OCI-LY7 (cell line): ENCODE measurements at regions not wholly inside any gene's neighbourhood (a gene's known extent, or its start where the extent isn't known, plus 50 kb on each side); places are given as distances from the start of the nearest gene placed in this dataset.

Source experiments
- EZH2phosphoT487 ChIP-seq: fragments of 200-600 bp; sonication (generic); IDR thresholded peaks from 2 replicates; pipeline ENCODE4 v1.6.1; 2018; ENCODE audit warnings: low read depth, borderline replicate concordance, mild to moderate bottlenecking, mixed run types, antibody characterized with exemption, low read length, moderate library complexity, mixed read lengths
- TF ChIP-seq, protein P1 (sequence below): fragments of 200-600 bp; sonication (generic); conservative IDR thresholded peaks from 2 replicates; pipeline ENCODE4 v1.5.1; 2014; ENCODE audit warnings: mild to moderate bottlenecking, antibody characterized with exemption, low read length, moderate library complexity, mixed read lengths

DNA sequence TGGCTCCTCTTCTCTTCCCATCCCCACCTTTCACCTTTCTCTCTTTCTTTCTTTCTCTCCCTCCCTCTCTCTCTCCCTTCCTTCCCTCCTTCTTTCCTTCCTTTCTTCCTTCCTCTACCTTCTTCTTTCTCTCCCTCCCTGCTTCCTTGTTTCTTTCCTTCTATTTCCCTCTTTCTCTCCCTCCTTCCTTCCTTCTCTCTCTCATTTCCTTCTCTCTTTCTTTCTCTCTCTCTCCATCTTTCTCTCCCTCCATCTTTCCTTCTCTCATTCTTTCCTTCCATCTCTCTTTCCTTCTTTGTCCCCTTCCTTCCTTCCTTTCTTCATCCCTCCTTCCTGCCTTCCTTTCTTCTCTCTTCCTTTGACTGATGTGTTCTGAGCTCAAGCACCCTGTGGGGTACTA, 1467.0 kb upstream of the DEFB115 start:
- TF ChIP-seq, protein P1, sequence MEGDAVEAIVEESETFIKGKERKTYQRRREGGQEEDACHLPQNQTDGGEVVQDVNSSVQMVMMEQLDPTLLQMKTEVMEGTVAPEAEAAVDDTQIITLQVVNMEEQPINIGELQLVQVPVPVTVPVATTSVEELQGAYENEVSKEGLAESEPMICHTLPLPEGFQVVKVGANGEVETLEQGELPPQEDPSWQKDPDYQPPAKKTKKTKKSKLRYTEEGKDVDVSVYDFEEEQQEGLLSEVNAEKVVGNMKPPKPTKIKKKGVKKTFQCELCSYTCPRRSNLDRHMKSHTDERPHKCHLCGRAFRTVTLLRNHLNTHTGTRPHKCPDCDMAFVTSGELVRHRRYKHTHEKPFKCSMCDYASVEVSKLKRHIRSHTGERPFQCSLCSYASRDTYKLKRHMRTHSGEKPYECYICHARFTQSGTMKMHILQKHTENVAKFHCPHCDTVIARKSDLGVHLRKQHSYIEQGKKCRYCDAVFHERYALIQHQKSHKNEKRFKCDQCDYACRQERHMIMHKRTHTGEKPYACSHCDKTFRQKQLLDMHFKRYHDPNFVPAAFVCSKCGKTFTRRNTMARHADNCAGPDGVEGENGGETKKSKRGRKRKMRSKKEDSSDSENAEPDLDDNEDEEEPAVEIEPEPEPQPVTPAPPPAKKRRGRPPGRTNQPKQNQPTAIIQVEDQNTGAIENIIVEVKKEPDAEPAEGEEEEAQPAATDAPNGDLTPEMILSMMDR: no peak
- no peak for TF ChIP-seq EZH2phosphoT487
